ENCODE measurements at regions not wholly inside any gene's neighbourhood (a gene's known extent, or its start where the extent isn't known, plus 50 kb on each side); places are given as distances from the start of the nearest gene placed in this dataset.

GRCh38 chr12:118760623-118761022 lies 220.7 kb upstream of the SRRM4 start:
- Histone ChIP-seq H3K36me3 (ENCODE audit: insufficient read depth, low read length) (no peaks in the 10 kb centered on the region), H3K9ac (ENCODE audit: low read length) (no peak overlapping the region), H3K79me2 (replicated peaks; ENCODE audit: insufficient read depth, low read length) (no peaks in the 10 kb centered on the region), H3K9me2 (ENCODE audit: insufficient read depth, low read length) (no peaks in the 10 kb centered on the region), H3K4me2 (ENCODE audit: low read length) (no peak overlapping the region), H3F3A (ENCODE audit: insufficient read depth, low read length, poor library complexity, severe bottlenecking) (no peaks in the 10 kb centered on the region), H3K4me3 (ENCODE audit: low read length) (no peak overlapping the region), H3K9me3 (ENCODE audit: low read length) (no peaks in the 10 kb centered on the region), H3K27ac (ENCODE audit: low read length) (no peak overlapping the region), H4K20me1 (ENCODE audit: insufficient read depth) (no peaks in the 10 kb centered on the region), H2AFZ (ENCODE audit: low read depth, low read length) (no peak overlapping the region), H3K27me3 (ENCODE audit: insufficient read depth, low read depth, low read length) (peaks cover 5% of the 10 kb centered on the region)
- TF ChIP-seq EP300 (conservative IDR thresholded peaks at IDR 0.05; ENCODE audit: poor library complexity, severe bottlenecking) (no peak), CTCF (IDR thresholded peaks at IDR 0.05; ENCODE audit: poor library complexity, severe bottlenecking) (no peak), SMC3 (conservative IDR thresholded peaks at IDR 0.05; ENCODE audit: poor library complexity) (no peak), MXI1 (conservative IDR thresholded peaks at IDR 0.05; ENCODE audit: poor library complexity, severe bottlenecking) (no peak), RAD21 (conservative IDR thresholded peaks at IDR 0.05) (no peak), REST (IDR thresholded peaks at IDR 0.05; ENCODE audit: borderline replicate concordance) (no peak), POLR2AphosphoS5 (IDR thresholded peaks at IDR 0.05) (no peak), EZH2 (IDR thresholded peaks at IDR 0.05; ENCODE audit: borderline replicate concordance, insufficient read depth, low read length, poor library complexity, severe bottlenecking) (no peak), TAF1 (IDR thresholded peaks at IDR 0.05; ENCODE audit: low read depth) (no peak)

GRCh38 chr12:118763234-118763633 lies 218.1 kb upstream of the SRRM4 start:
- no peak overlapping the region for H3K9ac ChIP-seq (ENCODE audit: low read length)
- no peaks in the 10 kb centered on the region for H3K36me3 ChIP-seq (ENCODE audit: insufficient read depth, low read length)
- no peak overlapping the region for H3K4me3 ChIP-seq (ENCODE audit: low read length)
- H3K9me2 ChIP-seq (ENCODE audit: insufficient read depth, low read length): no peaks in the 10 kb centered on the region
- H3K79me2 ChIP-seq (replicated peaks; ENCODE audit: insufficient read depth, low read length): no peaks in the 10 kb centered on the region
- H3K27ac ChIP-seq (ENCODE audit: low read length): no peak overlapping the region
- no peak for TF ChIP-seq RAD21 (conservative IDR thresholded peaks at IDR 0.05)
- no peak overlapping the region for H2AFZ ChIP-seq (ENCODE audit: low read depth, low read length)
- H3K9me3 ChIP-seq (ENCODE audit: low read length): no peaks in the 10 kb centered on the region
- H3F3A ChIP-seq (ENCODE audit: insufficient read depth, low read length, poor library complexity, severe bottlenecking): no peaks in the 10 kb centered on the region
- H3K4me2 ChIP-seq (ENCODE audit: low read length): no peak overlapping the region
- no peaks in the 10 kb centered on the region for H3K27me3 ChIP-seq (ENCODE audit: insufficient read depth, low read depth, low read length)
- H4K20me1 ChIP-seq (ENCODE audit: insufficient read depth): no peaks in the 10 kb centered on the region
